ENCODE measurements at regions not wholly inside any gene's neighbourhood (a gene's known extent, or its start where the extent isn't known, plus 50 kb on each side); places are given as distances from the start of the nearest gene placed in this dataset.

GRCh38 chr15:88707771-88708654, 69.2 kb downstream of the ISG20 start:
- DNase-seq, result no peak

- no peak for DNase-seq
Observed at GRCh38 chr15:88708655-88709054, 69.8 kb downstream of the ISG20 start.

GRCh38 chr15:88710027-88710715, 71.4 kb downstream of the ISG20 start:
- no peak for DNase-seq

- DNase-seq, result no peak
Observed at GRCh38 chr15:88711806-88712205, 73.0 kb downstream of the ISG20 start.

GRCh38 chr15:88714782-88715372, 76.1 kb downstream of the ISG20 start:
- DNase-seq, result no peak

GRCh38 chr15:88716543-88717381, 77.9 kb downstream of the ISG20 start:
- DNase-seq, result no peak

- no peak for DNase-seq
Observed at GRCh38 chr15:88717382-88718031, 78.7 kb downstream of the ISG20 start.

- no peak for DNase-seq
Observed at GRCh38 chr15:88718731-88719130, 79.9 kb downstream of the ISG20 start.

- DNase-seq, result no peak
Observed at GRCh38 chr15:88719654-88720053, 80.8 kb downstream of the ISG20 start.

GRCh38 chr15:88725305-88726210, 77.7 kb upstream of the ACAN start:
- DNase-seq, result no peak

- DNase-seq, result no peak
Observed at GRCh38 chr15:88727439-88727838, 75.8 kb upstream of the ACAN start.

GRCh38 chr15:88729581-88729980, 73.7 kb upstream of the ACAN start:
- DNase-seq, result no peak

- DNase-seq, result no peak
Observed at GRCh38 chr15:88730751-88731150, 72.5 kb upstream of the ACAN start.

- no peak for DNase-seq
Observed at GRCh38 chr15:88735212-88735611, 68.0 kb upstream of the ACAN start.

GRCh38 chr15:88736204-88736603, 67.0 kb upstream of the ACAN start:
- no peak for DNase-seq

- no peak for DNase-seq
Observed at GRCh38 chr15:88738796-88739195, 64.4 kb upstream of the ACAN start.

GRCh38 chr15:88739541-88739940, 63.7 kb upstream of the ACAN start:
- no peak for DNase-seq

- DNase-seq, result no peak
Observed at GRCh38 chr15:88740356-88740755, 62.9 kb upstream of the ACAN start.

- no peak for DNase-seq
Observed at GRCh38 chr15:88741046-88741445, 62.2 kb upstream of the ACAN start.

- no peak for DNase-seq
Observed at GRCh38 chr15:88741671-88742070, 61.6 kb upstream of the ACAN start.

GRCh38 chr15:88742161-88742560, 61.1 kb upstream of the ACAN start:
- no peak for DNase-seq
